HepG2 (cell line): ENCODE measurements at regions not wholly inside any gene's neighbourhood (a gene's known extent, or its start where the extent isn't known, plus 50 kb on each side); places are given as distances from the start of the nearest gene placed in this dataset.

ENCODE experiments used
- ATAC-seq: fragments of 200-7000 bp; cut with Tn5 transposase; 3 replicates; pipeline ENCODE4 v1.9.1; 2020; ENCODE audit warnings: mild to moderate bottlenecking, moderate library complexity
- BruUV-seq: library from RNA; stranded (reverse); fragments of 400-500 nt; replicated peaks from 2 replicates; lab custom pipeline; 2021; lab: Mats Ljungman, UMichigan
- CTCF ChIA-PET: fragments of 300-600 bp; formaldehyde crosslinking; extraction: SDS; loops from one replicate; lab custom pipeline; 2021; ENCODE audit warnings: low total read pairs, inconsistent platforms, low intra/inter-chr PET ratio; lab: Yijun Ruan, JAX
- POLR2A ChIA-PET: fragments of 350-600 bp; sonication (Branson Sonifier 250); formaldehyde crosslinking; loops from one replicate; lab custom pipeline; 2020; ENCODE audit warnings: antibody characterized with exemption, inconsistent platforms; lab: Yijun Ruan, JAX
- DNase-seq: peaks from one replicate; pipeline ENCODE4 v3.0.0-alpha.2; 2015; ENCODE audit warnings: low spot score
- FAIRE-seq: peaks from 3 replicates; lab custom pipeline; 2011; peaks lifted over from hg19 to GRCh38; lab: Jason Lieb, UNC
- H2AFZ ChIP-seq: one replicate; pipeline ENCODE4 v1.6.1; 2011; ENCODE audit warnings: low read length, inconsistent platforms
- H3K27ac ChIP-seq: fragments of 300-600 bp; 3 replicates; pipeline ENCODE4 v1.8.0; 2011; ENCODE audit warnings: mixed run types, mild to moderate bottlenecking, mixed read lengths, low read length, inconsistent platforms; ENCODE audit not compliant: insufficient read depth; ENCODE audit errors: extremely low read length
- H3K27me3 ChIP-seq, 2 experiments: fragments of 200-600 bp in 1 of 2; 2 replicates in 1 of 2; 3 replicates in 1 of 2; pipeline versions ENCODE4 v1.6.0 to v1.8.0; 2011; ENCODE audit warnings: low read length in 2 of 2, mild to moderate bottlenecking in 2 of 2, moderate library complexity in 2 of 2, inconsistent platforms in 1 of 2; ENCODE audit not compliant: insufficient read depth in 2 of 2, control insufficient read depth in 1 of 2
- H3K36me3 ChIP-seq, 2 experiments: fragments of 200-600 bp in 1 of 2; replicated peaks in 1 of 2; 2 replicates in 1 of 2; 3 replicates in 1 of 2; pipeline versions ENCODE4 v1.5.1 to v1.8.0; 2011; ENCODE audit warnings: low read length in 2 of 2, inconsistent platforms in 1 of 2; ENCODE audit not compliant: insufficient read depth in 2 of 2, control insufficient read depth in 1 of 2
- H3K4me1 ChIP-seq: 2 replicates; pipeline ENCODE4 v1.5.1; 2012; ENCODE audit warnings: low read length, inconsistent platforms; ENCODE audit not compliant: insufficient read depth
- H3K4me2 ChIP-seq: 2 replicates; pipeline ENCODE4 v1.6.0; 2011; ENCODE audit warnings: low read depth, low read length, inconsistent platforms
- H3K4me3 ChIP-seq, 3 experiments: fragments of 200-600 bp in 1 of 3; sonication (generic), shearing (Covaris generic) in 1 of 3; replicated peaks in 1 of 3; 2 replicates each; pipeline ENCODE4 v1.5.1; 2011 to 2016; ENCODE audit warnings: low read length in 3 of 3, inconsistent platforms in 2 of 3, low read depth in 2 of 3, mild to moderate bottlenecking in 2 of 3, control low read depth in 1 of 3, mixed read lengths in 1 of 3; ENCODE audit not compliant: insufficient read depth in 1 of 3
- H3K79me2 ChIP-seq: one replicate; pipeline ENCODE4 v1.6.1; 2011; ENCODE audit warnings: low read length, inconsistent platforms; ENCODE audit not compliant: insufficient read depth
- H3K9ac ChIP-seq: 2 replicates; pipeline ENCODE4 v1.6.0; 2011; ENCODE audit warnings: mild to moderate bottlenecking, low read depth, low read length, inconsistent platforms; ENCODE audit not compliant: insufficient read depth
- H3K9me3 ChIP-seq: 2 replicates; pipeline ENCODE4 v1.5.1; 2012; ENCODE audit warnings: mild to moderate bottlenecking, low read length
- H4K20me1 ChIP-seq: 2 replicates; pipeline ENCODE4 v1.6.0; 2011; ENCODE audit warnings: inconsistent platforms, mild to moderate bottlenecking, low read length, moderate library complexity; ENCODE audit not compliant: insufficient read depth
- ATF2 ChIP-seq: sonication (generic); formaldehyde crosslinking; IDR thresholded peaks from 2 replicates; pipeline ENCODE4 v1.4.0; 2020; ENCODE audit warnings: missing genetic modification reagents
- GATAD1 ChIP-seq: IDR thresholded peaks from 2 replicates; pipeline ENCODE4 v1.6.1; 2016; ENCODE audit warnings: missing genetic modification reagents, missing compliant biosample characterization
- MIER2 ChIP-seq: IDR thresholded peaks from 2 replicates; pipeline ENCODE4 v1.6.1; 2016; ENCODE audit warnings: missing biosample characterization, missing genetic modification reagents
- PAX8 ChIP-seq: sonication (generic); formaldehyde crosslinking; IDR thresholded peaks from 2 replicates; pipeline ENCODE4 v1.8.0; 2022; ENCODE audit warnings: mild to moderate bottlenecking, missing genetic modification reagents, borderline replicate concordance
- PLRG1 ChIP-seq: fragments of 450-650 bp; conservative IDR thresholded peaks from 2 replicates; pipeline ENCODE4 v1.6.1; 2016
- SATB2 ChIP-seq: sonication (generic); formaldehyde crosslinking; IDR thresholded peaks from 2 replicates; pipeline ENCODE4 v1.5.0; 2020; ENCODE audit warnings: missing genetic modification reagents
- TARDBP ChIP-seq: sonication (generic); formaldehyde crosslinking; IDR thresholded peaks from 2 replicates; pipeline ENCODE4 v1.8.0; 2022; ENCODE audit warnings: mild to moderate bottlenecking, missing genetic modification reagents
- ZBTB44 ChIP-seq: sonication (generic); formaldehyde crosslinking; IDR thresholded peaks from 2 replicates; pipeline ENCODE4 v1.4.0; 2020; ENCODE audit warnings: missing genetic modification reagents
- ZNF276 ChIP-seq: sonication (generic); formaldehyde crosslinking; IDR thresholded peaks from 2 replicates; pipeline ENCODE4 v1.4.0; 2020; ENCODE audit warnings: mild to moderate bottlenecking, low read depth, missing genetic modification reagents
- ZNF281 ChIP-seq: sonication (generic); formaldehyde crosslinking; IDR thresholded peaks from 2 replicates; pipeline ENCODE4 v1.4.0; 2020; ENCODE audit warnings: missing genetic modification reagents, borderline replicate concordance
- ZNF430 ChIP-seq: sonication (generic); formaldehyde crosslinking; IDR thresholded peaks from 2 replicates; pipeline ENCODE4 v1.9.0; 2021; ENCODE audit warnings: mild to moderate bottlenecking, missing genetic modification reagents
- ZNF512B ChIP-seq: sonication (generic); formaldehyde crosslinking; IDR thresholded peaks from 2 replicates; pipeline ENCODE4 v1.5.1; 2020; ENCODE audit warnings: missing genetic modification reagents, mild to moderate bottlenecking, borderline replicate concordance
- ZNF580 ChIP-seq: IDR thresholded peaks from 2 replicates; pipeline ENCODE4 v1.6.1; 2016; ENCODE audit warnings: low read depth, borderline replicate concordance
- ZNF775 ChIP-seq: sonication (generic); formaldehyde crosslinking; IDR thresholded peaks from 2 replicates; pipeline ENCODE4 v1.4.0; 2020; ENCODE audit warnings: missing genetic modification reagents, mild to moderate bottlenecking, moderate library complexity, borderline replicate concordance
- whole genome bisulfite sequencing: methylation state at CpG from one replicate; pipeline ENCODE4 v1.1.6; 2017; ENCODE audit warnings: low lambda C conversion rate; 5-methylcytosine and 5-hydroxymethylcytosine counted together
- in situ Hi-C: cut with HindIII; loops from 2 replicates; pipeline ENCODE4 v1.10.0; 2017; ENCODE audit warnings: low pct_unique_long_range_greater_than_20kb; ENCODE audit not compliant: extremely low pct_ligation_motif_present
- intact Hi-C: fragments of 100-400 bp; cut with micrococcal nuclease; formaldehyde crosslinking; loops from one replicate; pipeline ENCODE4 v1.10.0; 2022; ENCODE audit not compliant: unreplicated experiment

GRCh38 chr13:81080911-81081454 lies 740.1 kb upstream of the SPRY2 start:
- H3K4me1 ChIP-seq, result no peaks in the 10 kb centered on the region
- H3K9me3 ChIP-seq, result no peaks in the 10 kb centered on the region
- H3K27me3 ChIP-seq, result no peaks in the 10 kb centered on the region
- no peak overlapping the region for H3K9ac ChIP-seq
- H3K27ac ChIP-seq, result no peak overlapping the region
- intact Hi-C loops (no loop called here), in situ Hi-C loops (no loop called here)
- no peak for DNase-seq
- CTCF ChIA-PET, result no interaction called here
- H4K20me1 ChIP-seq, result no peaks in the 10 kb centered on the region
- ATAC-seq, result no peak
- no peak overlapping the region for H2AFZ ChIP-seq
- WGBS, result 7% methylated on average over 2 of the region's 2 CpGs
- no peaks in the 10 kb centered on the region for H3K79me2 ChIP-seq
- H3K4me3 ChIP-seq, result no peak overlapping the region
- no peak for FAIRE-seq
- POLR2A ChIA-PET, result no interaction called here
- H3K36me3 ChIP-seq, result no peaks in the 10 kb centered on the region
- no peak overlapping the region for H3K4me2 ChIP-seq
- no TSS peak for BruUV-seq
- no peak for TF ChIP-seq PLRG1
- TF ChIP-seq ZNF430, result no peak
- no peak for TF ChIP-seq ZNF281 (CRISPR knock-in tag)
- no peak for TF ChIP-seq SATB2
- no peak for TF ChIP-seq ZNF276 (CRISPR knock-in tag)
- TF ChIP-seq ATF2, result no peak
- no peak for TF ChIP-seq ZBTB44
- TF ChIP-seq PAX8 (CRISPR knock-in tag), result no peak
- TF ChIP-seq TARDBP (CRISPR knock-in tag), result no peak
- no peak for TF ChIP-seq ZNF512B (CRISPR knock-in tag)
- TF ChIP-seq GATAD1 (CRISPR knock-in tag), result no peak
- TF ChIP-seq ZNF775 (CRISPR knock-in tag), result no peak
- TF ChIP-seq ZNF580 (CRISPR knock-in tag), result no peak
- no peak for TF ChIP-seq MIER2
